ENCODE measurements at regions not wholly inside any gene's neighbourhood (a gene's known extent, or its start where the extent isn't known, plus 50 kb on each side); places are given as distances from the start of the nearest gene placed in this dataset.
"Not testable (repeated sequence)": the region's sequence is repeated elsewhere in the genome, so short reads cannot be mapped to it uniquely, and the experiment has no call there.

- Histone ChIP-seq H3K27ac (ENCODE audit: low read length) (no peak overlapping the region), H3K9me3 (ENCODE audit: control insufficient read depth, insufficient read depth, low read depth, low read length) (no peaks in the 10 kb centered on the region), H3K4me1 (ENCODE audit: control insufficient read depth, insufficient read depth, low read length) (no peaks in the 10 kb centered on the region), H3K36me3 (ENCODE audit: control insufficient read depth, insufficient read depth, low read length) (no peaks in the 10 kb centered on the region), H3K27me3 (ENCODE audit: control insufficient read depth, insufficient read depth, low read length) (no peaks in the 10 kb centered on the region; the same call in 1 of the 2 replicates), H3K4me3 (ENCODE audit: low read depth in 2 of 2, low read length in 2 of 2) (no peak overlapping the region)
- TF ChIP-seq POLR2AphosphoS5 (IDR thresholded peaks at IDR 0.05; ENCODE audit: low read depth, low read length) (no peak), CTCF (IDR thresholded peaks at IDR 0.05) (no peak), TCF7L2 (IDR thresholded peaks at IDR 0.05; ENCODE audit: low read depth, low read length) (no peak), REST (IDR thresholded peaks at IDR 0.05; ENCODE audit: insufficient read depth in 1 of 2, low read depth in 2 of 2, low read length in 1 of 2) (no peak), SIN3A (IDR thresholded peaks at IDR 0.05; ENCODE audit: borderline replicate concordance, insufficient read depth, low read depth, low read length) (no peak)
- ATAC-seq (no peak), DNase-seq (ENCODE audit: low read depth, low spot score) (no peak)
- CTCF ChIA-PET: no interaction called here
- intact Hi-C loops (cut with micrococcal nuclease; ENCODE audit: unreplicated experiment): no loop called here
- POLR2A ChIA-PET: no interaction called here
- no TSS peak for BruUV-seq (replicated peaks)
- in situ Hi-C loops (cut with HindIII; ENCODE audit: low pct_unique_long_range_greater_than_20kb, low sequenced_read_pairs): no loop called here
Observed at GRCh38 chr1:34369701-34370455, 193.2 kb downstream of the C1orf94 start.

GRCh38 chr1:34370748-34371147 is 194.0 kb downstream of the C1orf94 start:
- POLR2A ChIA-PET: no interaction called here
- Histone ChIP-seq H3K27ac (ENCODE audit: low read length) (no peak overlapping the region), H3K36me3 (ENCODE audit: control insufficient read depth, insufficient read depth, low read length) (no peaks in the 10 kb centered on the region), H3K9me3 (ENCODE audit: control insufficient read depth, insufficient read depth, low read depth, low read length) (no peaks in the 10 kb centered on the region), H3K4me3 (ENCODE audit: low read depth in 2 of 2, low read length in 2 of 2) (no peak overlapping the region), H3K4me1 (ENCODE audit: control insufficient read depth, insufficient read depth, low read length) (no peaks in the 10 kb centered on the region), H3K27me3 (ENCODE audit: control insufficient read depth, insufficient read depth, low read length) (peaks cover 2% of the 10 kb centered on the region; the same call in 1 of the 2 replicates)
- ATAC-seq: no peak
- in situ Hi-C loops (cut with HindIII; ENCODE audit: low pct_unique_long_range_greater_than_20kb, low sequenced_read_pairs) (no loop called here), intact Hi-C loops (cut with micrococcal nuclease; ENCODE audit: unreplicated experiment) (no loop called here)
- no TSS peak for BruUV-seq (replicated peaks)
- CTCF ChIA-PET: no interaction called here
- TF ChIP-seq TCF7L2 (IDR thresholded peaks at IDR 0.05; ENCODE audit: low read depth, low read length): no peak
- no peak for DNase-seq (ENCODE audit: low read depth, low spot score)

- H3K36me3 ChIP-seq (ENCODE audit: control insufficient read depth, insufficient read depth, low read length); H3K4me3 ChIP-seq (ENCODE audit: low read depth in 2 of 2, low read length in 2 of 2); DNase-seq (ENCODE audit: low read depth, low spot score); H3K27ac ChIP-seq (ENCODE audit: low read length); in situ Hi-C loops (cut with HindIII; ENCODE audit: low pct_unique_long_range_greater_than_20kb, low sequenced_read_pairs); H3K27me3 ChIP-seq (ENCODE audit: control insufficient read depth, insufficient read depth, low read length); H3K4me1 ChIP-seq (ENCODE audit: control insufficient read depth, insufficient read depth, low read length); CTCF ChIA-PET; BruUV-seq (replicated peaks); POLR2A ChIA-PET; ATAC-seq; intact Hi-C loops (cut with micrococcal nuclease; ENCODE audit: unreplicated experiment); H3K9me3 ChIP-seq (ENCODE audit: control insufficient read depth, insufficient read depth, low read depth, low read length): not testable (repeated sequence)
Observed at GRCh38 chr1:34371179-34371578, 194.5 kb downstream of the C1orf94 start.

Data from Panc1 (cell line).